GM19023 (cell line): ENCODE measurements at regions not wholly inside any gene's neighbourhood (a gene's known extent, or its start where the extent isn't known, plus 50 kb on each side); places are given as distances from the start of the nearest gene placed in this dataset.

Source experiments
- ATAC-seq: cut with Tn5 transposase; IDR thresholded peaks from one replicate; pipeline ENCODE4 v1.9.1; 2021; ENCODE audit warnings: mild to moderate bottlenecking, moderate library complexity; ENCODE audit not compliant: unreplicated experiment

DNA sequence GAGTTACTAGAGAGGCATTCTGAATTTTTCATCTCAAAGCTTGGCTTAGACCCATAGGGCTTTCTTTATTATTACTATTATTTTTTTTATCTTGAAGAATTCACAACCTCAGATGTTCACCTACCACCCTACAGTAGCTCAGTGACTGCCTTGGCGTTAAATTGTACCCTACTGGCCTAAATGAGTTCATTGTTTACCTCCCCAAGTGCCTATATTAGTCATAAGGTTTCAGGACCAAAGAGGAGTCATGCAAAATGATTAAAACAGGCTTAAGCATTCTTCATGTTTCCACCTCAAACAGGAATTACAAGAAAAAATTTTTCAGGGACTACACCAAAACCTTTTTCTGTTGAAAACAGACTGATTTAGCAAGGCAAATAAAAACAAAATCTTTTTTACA lies 751.5 kb downstream of the SQOR start:
- no peak for ATAC-seq

DNA sequence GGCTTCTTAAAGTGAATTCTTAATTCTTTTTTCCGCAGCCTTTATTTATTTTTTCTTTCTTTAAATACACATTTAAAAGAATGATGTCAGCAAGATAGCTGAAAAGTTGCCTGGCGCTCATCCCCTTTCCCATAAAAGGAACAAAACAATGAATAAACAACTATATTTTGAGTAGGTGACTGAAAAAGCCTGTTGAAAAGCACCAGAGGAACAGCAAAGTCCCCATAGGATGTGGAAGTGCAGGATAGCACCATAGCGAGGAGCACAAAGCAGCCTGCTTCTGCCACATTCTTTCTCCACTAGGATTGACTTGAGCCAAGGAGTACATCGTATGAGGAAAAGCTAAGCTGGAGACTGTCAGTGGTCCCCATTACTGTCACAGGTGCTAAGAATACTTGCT lies 754.9 kb downstream of the SQOR start:
- no peak for ATAC-seq

GRCh38 chr15:46394463-46394862 lies 759.6 kb downstream of the SQOR start:
- no peak for ATAC-seq

GRCh38 chr15:46408312-46408711 lies 773.5 kb downstream of the SQOR start:
- ATAC-seq = no peak

DNA sequence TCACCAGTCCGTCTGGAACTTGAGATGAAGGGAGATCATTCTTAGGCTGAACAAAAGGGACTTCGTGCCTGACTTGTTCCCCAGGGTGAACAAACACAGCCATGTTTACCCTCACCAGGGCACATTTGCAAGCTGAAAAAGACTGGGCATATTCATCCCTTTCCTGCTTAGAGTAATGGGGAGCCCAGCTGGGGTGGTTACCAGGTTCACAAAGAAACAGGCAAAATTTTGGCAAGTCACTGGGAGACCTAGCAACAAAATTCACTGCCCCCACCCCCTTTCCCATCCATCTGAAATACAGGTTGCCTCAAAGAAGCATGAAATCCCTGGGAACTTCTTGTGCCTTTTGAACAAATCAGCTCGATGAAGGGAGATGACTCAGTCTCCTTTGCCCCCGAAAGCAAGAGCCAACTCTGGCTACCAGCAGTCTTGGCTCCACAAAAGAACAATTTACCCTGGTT lies 775.0 kb downstream of the SQOR start:
- ATAC-seq = no peak

- no peak for ATAC-seq
Observed at GRCh38 chr15:46410705-46411104, 775.9 kb downstream of the SQOR start.

GRCh38 chr15:46411900-46412299 lies 777.1 kb downstream of the SQOR start:
- ATAC-seq = no peak

DNA sequence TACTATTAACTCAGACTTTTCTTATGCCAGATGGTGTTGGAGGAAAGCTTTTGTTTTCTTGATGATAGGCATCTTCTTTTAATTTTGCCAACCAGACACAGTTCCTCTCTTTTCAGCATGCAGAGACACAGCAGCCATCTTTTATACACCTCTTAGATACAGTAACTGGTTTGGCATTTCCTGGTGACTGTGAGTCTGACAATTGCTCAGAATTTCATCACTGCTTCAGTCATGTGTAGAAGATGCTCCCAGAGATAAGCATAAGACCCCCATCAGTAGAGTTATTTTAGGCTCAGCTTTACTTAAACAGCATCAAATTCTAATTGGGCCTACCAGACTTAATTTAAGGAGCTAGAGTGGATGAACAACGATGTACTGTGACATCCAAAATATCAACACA lies 779.0 kb downstream of the SQOR start:
- no peak for ATAC-seq

DNA sequence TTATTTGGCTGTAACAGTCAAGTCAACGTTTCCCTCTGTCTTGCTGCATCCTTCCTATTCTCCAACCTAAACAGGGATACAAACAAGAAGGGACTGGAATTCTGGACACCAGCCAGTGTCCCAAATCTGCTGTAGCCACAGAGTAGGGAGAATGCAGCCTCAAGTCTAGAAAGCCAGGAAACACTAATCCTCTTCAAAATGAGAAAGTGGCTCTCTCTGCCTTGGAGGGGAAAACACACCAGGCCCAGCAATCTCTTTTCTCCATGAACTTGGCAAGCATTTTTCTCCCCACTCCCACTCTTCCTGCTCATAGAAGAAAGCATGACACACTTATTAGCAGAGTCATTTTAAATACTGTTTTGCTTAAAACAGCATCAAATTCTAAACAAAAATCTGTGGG lies 781.7 kb downstream of the SQOR start:
- no peak for ATAC-seq

GRCh38 chr15:46420990-46421389 lies 786.2 kb downstream of the SQOR start:
- no peak for ATAC-seq

DNA sequence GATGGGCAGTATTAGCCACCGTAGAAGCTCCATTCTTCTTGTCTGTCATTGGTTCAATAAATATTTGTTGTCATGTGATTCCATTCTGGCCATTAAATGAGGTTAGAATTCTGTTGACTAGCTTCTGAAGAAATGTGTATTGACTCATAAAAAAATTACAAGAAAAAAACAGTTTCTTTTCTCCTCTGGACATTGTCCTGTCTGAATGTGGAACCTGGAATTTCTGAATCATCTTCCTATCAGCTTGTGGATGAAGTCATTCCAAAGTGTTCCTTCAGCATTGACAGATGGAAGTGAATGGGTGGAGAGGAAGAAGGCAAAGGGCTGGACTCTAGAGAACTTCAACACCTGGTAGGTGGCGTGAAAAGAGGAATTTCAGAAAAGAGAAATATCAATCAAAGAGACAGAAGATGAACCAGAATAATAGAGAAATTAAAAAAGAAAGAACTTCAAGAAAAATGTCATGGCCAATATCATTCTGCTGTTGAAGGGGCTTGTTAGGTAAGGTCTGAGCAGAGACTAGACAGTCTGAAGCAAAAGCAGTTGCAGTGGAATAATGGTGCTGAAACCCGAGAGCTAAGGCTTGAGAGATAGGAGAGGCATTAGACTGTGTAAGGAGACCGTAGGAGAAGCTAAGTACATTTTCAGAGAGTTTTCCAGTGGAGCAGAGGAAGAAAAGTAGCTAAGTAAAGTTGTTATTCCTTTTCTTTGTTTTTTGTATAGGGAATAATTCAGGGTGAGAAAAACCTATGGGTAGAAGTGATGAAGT lies 806.6 kb downstream of the SQOR start:
- no peak for ATAC-seq

DNA sequence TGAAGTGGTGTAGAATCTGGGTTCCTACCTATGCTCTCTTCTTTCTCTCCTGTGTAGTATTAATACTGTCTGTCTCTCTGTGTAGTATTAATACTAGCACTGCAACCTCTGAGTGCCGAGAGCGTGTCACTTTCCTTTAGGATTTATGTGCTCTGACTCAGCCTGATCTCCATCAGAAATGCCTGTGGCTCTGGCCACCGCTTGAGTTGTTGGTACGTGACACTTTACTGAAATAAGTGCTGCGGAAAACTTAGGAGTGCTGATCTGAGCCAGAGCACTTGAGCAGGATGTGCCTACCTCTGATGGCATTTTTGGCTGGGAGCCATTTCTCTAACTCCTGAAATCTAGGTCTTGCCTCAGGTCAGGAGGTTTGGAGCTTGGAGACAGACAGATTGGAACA lies 807.4 kb downstream of the SQOR start:
- ATAC-seq = no peak

DNA sequence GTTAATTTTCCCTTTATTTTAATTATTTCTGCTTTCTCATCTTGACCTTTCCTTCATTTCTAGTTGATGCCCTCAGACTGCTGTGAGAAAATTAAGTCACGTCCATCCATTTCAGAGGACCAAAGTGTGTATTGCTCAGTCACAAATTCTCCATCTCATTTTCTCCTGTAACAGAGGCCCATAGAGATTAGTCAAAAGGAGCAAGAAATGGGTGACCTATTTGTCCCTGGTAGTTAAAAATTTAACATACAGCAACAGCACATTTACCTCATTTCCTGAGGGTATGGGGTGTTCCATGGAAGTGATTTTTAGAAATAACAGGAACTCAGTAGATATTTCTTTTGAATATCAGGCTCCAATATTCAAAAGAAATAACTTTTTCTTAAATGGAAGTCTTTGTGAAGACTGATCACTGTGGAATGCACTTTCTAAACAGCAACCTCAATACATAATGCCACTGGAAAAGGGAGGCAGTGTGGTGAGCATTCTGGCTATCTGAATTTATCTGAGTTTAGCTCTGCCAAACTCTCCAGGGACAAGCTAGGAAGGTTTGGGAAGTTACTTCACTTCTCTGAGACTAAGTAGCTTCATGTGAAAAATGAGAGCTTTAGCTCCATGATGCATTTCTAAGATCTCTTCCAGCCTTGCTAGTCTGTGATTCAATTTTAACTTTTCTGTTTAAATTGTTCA lies 808.2 kb downstream of the SQOR start:
- ATAC-seq = no peak

DNA sequence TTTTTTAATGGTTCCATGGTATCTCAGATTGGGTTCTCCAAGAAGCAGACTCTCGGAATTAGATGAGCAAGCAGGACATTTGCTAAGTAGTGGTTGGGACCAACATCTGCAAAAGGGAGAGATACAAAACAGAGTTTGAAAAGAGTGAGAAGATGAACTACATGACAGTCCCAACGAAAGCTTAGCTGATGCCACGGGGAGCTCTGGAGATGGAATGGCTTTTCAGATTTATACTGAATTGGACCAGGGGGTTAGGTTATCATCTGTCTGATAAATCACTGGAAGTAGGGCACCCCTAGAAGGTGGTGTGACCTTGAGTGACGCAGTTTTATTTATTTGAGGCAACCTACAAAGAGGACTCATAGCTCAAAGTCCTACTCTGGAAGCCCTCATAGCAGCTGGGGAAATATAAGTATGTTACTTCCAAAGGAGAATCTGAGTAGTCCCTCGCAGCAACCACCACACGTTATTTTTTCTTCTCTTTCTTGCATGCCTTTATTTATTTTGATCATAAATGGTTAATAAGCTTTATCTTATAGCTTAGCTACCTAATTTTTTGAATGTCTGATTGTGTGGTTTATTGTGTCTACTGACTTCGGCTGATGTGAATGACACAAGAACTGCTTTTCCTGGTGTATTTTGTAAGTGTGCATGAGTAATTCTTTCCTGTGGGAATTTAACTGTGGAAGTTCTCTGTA lies 815.4 kb downstream of the SQOR start:
- ATAC-seq = no peak

- no peak for ATAC-seq
Observed at GRCh38 chr15:46450810-46451182, 816.0 kb downstream of the SQOR start.

DNA sequence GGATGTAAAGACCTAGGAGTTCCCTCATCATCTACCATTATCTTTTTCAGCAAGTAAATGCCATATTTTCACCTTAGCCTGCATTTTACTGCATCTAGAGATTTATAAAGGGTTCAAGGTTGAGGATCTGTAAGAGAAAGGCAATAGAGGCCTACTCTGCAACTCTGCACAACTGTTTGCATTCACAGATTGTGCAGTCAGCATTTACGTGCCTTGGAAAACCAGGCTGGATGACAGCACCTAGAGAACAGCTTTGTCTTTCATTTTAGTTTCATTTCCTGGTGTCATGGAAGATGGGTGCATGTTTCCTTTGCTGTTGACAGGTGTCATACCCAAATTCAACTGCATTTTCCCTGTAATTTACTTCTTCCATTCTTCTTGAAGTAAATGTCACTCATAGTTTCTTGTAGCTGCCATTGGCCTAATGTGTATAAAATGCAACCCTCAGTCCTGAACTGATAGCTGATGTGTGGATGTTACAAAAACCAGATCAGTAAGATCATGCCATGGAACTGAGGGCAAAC lies 817.5 kb downstream of the SQOR start:
- ATAC-seq = no peak

GRCh38 chr15:46456456-46456855 lies 821.6 kb downstream of the SQOR start:
- ATAC-seq = no peak

DNA sequence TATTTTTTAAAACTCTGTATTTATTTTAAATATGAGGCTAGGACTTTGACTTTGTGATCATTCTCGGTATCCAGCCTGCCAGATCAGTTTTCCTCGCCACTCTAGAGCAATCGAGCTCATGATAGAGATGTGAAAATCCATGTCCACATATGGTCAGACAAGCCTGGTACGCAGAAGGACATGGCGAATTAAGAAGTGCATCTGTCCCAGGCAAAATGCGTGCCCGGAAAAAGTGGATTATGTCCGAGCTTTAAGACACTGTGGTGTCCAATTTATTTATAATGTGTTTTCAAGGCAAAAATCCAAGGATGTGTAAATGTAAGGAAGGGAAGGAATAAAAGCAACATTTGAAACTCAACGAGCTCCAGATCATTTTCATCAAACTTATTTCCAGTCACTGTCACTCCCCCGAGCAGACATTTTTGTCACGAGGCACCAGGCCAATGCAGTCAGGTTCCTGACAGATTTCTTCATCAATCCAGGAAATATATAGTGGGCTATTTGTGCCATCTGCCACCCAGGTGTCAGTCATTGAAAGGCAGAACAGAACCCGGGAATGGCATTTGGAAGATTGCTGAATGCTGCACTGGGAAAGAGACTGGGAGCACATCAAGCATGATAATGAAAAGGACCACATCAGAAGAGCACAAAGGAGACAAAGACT lies 825.7 kb downstream of the SQOR start:
- no peak for ATAC-seq

GRCh38 chr15:46461416-46461815 lies 826.6 kb downstream of the SQOR start:
- no peak for ATAC-seq

- no peak for ATAC-seq
Observed at GRCh38 chr15:46467041-46467440, 832.2 kb downstream of the SQOR start.

GRCh38 chr15:46471096-46471495 lies 836.3 kb downstream of the SQOR start:
- no peak for ATAC-seq
